ENCODE measurements at regions not wholly inside any gene's neighbourhood (a gene's known extent, or its start where the extent isn't known, plus 50 kb on each side); places are given as distances from the start of the nearest gene placed in this dataset.

GRCh38 chr3:11932636-11933035 lies 71.6 kb upstream of the SYN2 start:
- TF ChIP-seq EZH2 (IDR thresholded peaks at IDR 0.05; ENCODE audit: low read depth), result no peak
- TF ChIP-seq CTCF (conservative IDR thresholded peaks at IDR 0.05), result no peak

Data from PC-9 (cell line).